ENCODE measurements at regions not wholly inside any gene's neighbourhood (a gene's known extent, or its start where the extent isn't known, plus 50 kb on each side); places are given as distances from the start of the nearest gene placed in this dataset.

GRCh38 chr9:135340143-135340655 is 139.4 kb upstream of the PPP1R26 start:
- H3K9me3 ChIP-seq (ENCODE audit: low read depth, low read length), result no peaks in the 10 kb centered on the region
- peak; percentile 71 for DNase-seq (ENCODE audit: insufficient read length, low spot score, missing footprints)
- no peaks in the 10 kb centered on the region for H3K79me2 ChIP-seq (ENCODE audit: insufficient read depth, low read length)
- no peak overlapping the region for H2AFZ ChIP-seq (ENCODE audit: low read length)
- no peak overlapping the region for H3K4me3 ChIP-seq (ENCODE audit: insufficient read depth, low read length)
- no peak overlapping the region for H3K4me2 ChIP-seq (ENCODE audit: insufficient read depth, low read length)
- no peaks in the 10 kb centered on the region for H4K20me1 ChIP-seq (ENCODE audit: insufficient read depth, low read length)
- no peak for TF ChIP-seq CTCF (IDR thresholded peaks at IDR 0.05; ENCODE audit: extremely low read depth, low read depth, low read length)
- H3K27me3 ChIP-seq (ENCODE audit: insufficient read depth, low read length), result peaks cover 14% of the 10 kb centered on the region
- H3K36me3 ChIP-seq (ENCODE audit: insufficient read depth, low read length), result no peaks in the 10 kb centered on the region
- H3K4me1 ChIP-seq (ENCODE audit: insufficient read depth, low read length), result no peaks in the 10 kb centered on the region
- H3K27ac ChIP-seq (ENCODE audit: low read depth, low read length), result no peak overlapping the region

GRCh38 chr9:135340726-135341475 is 138.7 kb upstream of the PPP1R26 start:
- Histone ChIP-seq H3K36me3 (ENCODE audit: insufficient read depth, low read length) (no peaks in the 10 kb centered on the region), H3K4me1 (ENCODE audit: insufficient read depth, low read length) (no peaks in the 10 kb centered on the region), H3K4me3 (ENCODE audit: insufficient read depth, low read length) (no peak overlapping the region), H3K27ac (ENCODE audit: low read depth, low read length) (no peak overlapping the region), H3K4me2 (ENCODE audit: insufficient read depth, low read length) (no peak overlapping the region), H3K9me3 (ENCODE audit: low read depth, low read length) (no peaks in the 10 kb centered on the region), H2AFZ (ENCODE audit: low read length) (no peak overlapping the region), H3K79me2 (ENCODE audit: insufficient read depth, low read length) (no peaks in the 10 kb centered on the region), H3K27me3 (ENCODE audit: insufficient read depth, low read length) (peaks cover 14% of the 10 kb centered on the region), H4K20me1 (ENCODE audit: insufficient read depth, low read length) (no peaks in the 10 kb centered on the region)
- peak; percentile 74 for DNase-seq (ENCODE audit: insufficient read length, low spot score, missing footprints)
- no peak for TF ChIP-seq CTCF (IDR thresholded peaks at IDR 0.05; ENCODE audit: extremely low read depth, low read depth, low read length)

- Histone ChIP-seq H4K20me1 (ENCODE audit: insufficient read depth, low read length) (no peaks in the 10 kb centered on the region), H3K36me3 (ENCODE audit: insufficient read depth, low read length) (no peaks in the 10 kb centered on the region), H3K27me3 (ENCODE audit: insufficient read depth, low read length) (peaks cover 14% of the 10 kb centered on the region), H3K9me3 (ENCODE audit: low read depth, low read length) (no peaks in the 10 kb centered on the region), H3K4me1 (ENCODE audit: insufficient read depth, low read length) (no peaks in the 10 kb centered on the region), H3K4me2 (ENCODE audit: insufficient read depth, low read length) (no peak overlapping the region), H2AFZ (ENCODE audit: low read length) (no peak overlapping the region), H3K79me2 (ENCODE audit: insufficient read depth, low read length) (no peaks in the 10 kb centered on the region), H3K27ac (ENCODE audit: low read depth, low read length) (no peak overlapping the region), H3K4me3 (ENCODE audit: insufficient read depth, low read length) (no peak overlapping the region)
- peak; percentile 62 for DNase-seq (ENCODE audit: insufficient read length, low spot score, missing footprints)
- no peak for TF ChIP-seq CTCF (IDR thresholded peaks at IDR 0.05; ENCODE audit: extremely low read depth, low read depth, low read length)
These were observed 137.9 kb upstream of the PPP1R26 start for GRCh38 chr9:135341612-135342169.
